Heart left ventricle (tissue), 16 donors: ENCODE measurements at regions not wholly inside any gene's neighbourhood (a gene's known extent, or its start where the extent isn't known, plus 50 kb on each side); places are given as distances from the start of the nearest gene placed in this dataset.

Experiments used
- ATAC-seq, 4 donors: fragments of 200-7000 bp; cut with Tn5 transposase; one replicate each; pipeline ENCODE4 v1.9.1; 2020 to 2022; ENCODE audit warnings: moderate library complexity in 4 of 4, mild to moderate bottlenecking in 3 of 4, moderate number of reproducible peaks in 1 of 4
- DNase-seq, 5 donors: peaks; one replicate each; pipeline ENCODE4 v3.0.0-alpha.2; 2020
- H3K27ac ChIP-seq, 12 donors: fragments of 200-600 bp; sonication (generic) in 4 of 12; one replicate each; pipeline versions ENCODE4 v1.5.0 to v1.8.0; 2016 to 2022; ENCODE audit warnings: mild to moderate bottlenecking in 2 of 12
- H3K27me3 ChIP-seq, 9 donors: fragments of 200-600 bp; sonication (generic) in 2 of 9; one replicate each; pipeline versions ENCODE4 v1.5.1 to v1.8.0; 2016 to 2022; ENCODE audit warnings: mild to moderate bottlenecking in 3 of 9
- H3K36me3 ChIP-seq, 9 donors: fragments of 200-600 bp; sonication (generic) in 2 of 9; one replicate each; pipeline versions ENCODE4 v1.5.0 to v1.8.0; 2018 to 2022; ENCODE audit warnings: mild to moderate bottlenecking in 2 of 9
- H3K4me1 ChIP-seq, 12 donors: fragments of 200-600 bp; sonication (generic) in 4 of 12; one replicate each; pipeline versions ENCODE4 v1.5.0 to v1.8.0; 2016 to 2022; ENCODE audit warnings: mild to moderate bottlenecking in 3 of 12
- H3K4me3 ChIP-seq, 12 donors: fragments of 200-600 bp; sonication (generic) in 4 of 12; one replicate each; pipeline versions ENCODE4 v1.5.0 to v1.8.0; 2017 to 2022; ENCODE audit warnings: mild to moderate bottlenecking in 9 of 12, moderate library complexity in 4 of 12
- H3K9me3 ChIP-seq, 12 donors: fragments of 200-600 bp; sonication (generic) in 4 of 12; one replicate each; pipeline versions ENCODE4 v1.5.0 to v1.8.0; 2016 to 2022; ENCODE audit warnings: mild to moderate bottlenecking in 1 of 12
- CTCF ChIP-seq, 12 donors: fragments of 200-600 bp; sonication (generic) in 4 of 12; IDR thresholded peaks; one replicate each; pipeline versions ENCODE4 v1.5.0 to v1.8.0; 2018 to 2022; ENCODE audit warnings: antibody characterized with exemption in 12 of 12, mild to moderate bottlenecking in 5 of 12
- POLR2A ChIP-seq, 2 donors: fragments of 450-650 bp; IDR thresholded peaks; one replicate each; pipeline ENCODE4 v1.6.1; 2017; ENCODE audit warnings: antibody characterized with exemption in 2 of 2, mild to moderate bottlenecking in 2 of 2, moderate library complexity in 2 of 2
- WGBS, 4 donors: extraction: QIAGEN DNeasy Blood & Tissue Kit in 2 of 4; methylation state at CpG; one replicate each; pipeline versions ENCODE4 v1.1.5 to v1.1.7; 2013 to 2018; 5-methylcytosine and 5-hydroxymethylcytosine counted together
- intact Hi-C, 10 donors: fragments of 100-400 bp; cut with DNase I; formaldehyde crosslinking; loops; one replicate each; pipeline versions ENCODE4 v1.11.1 to v1.14.2; 2022
- donor health status: ischemic (EF 13 %, LVEDD 7.1; RV severe dilation, severe dysfunction).
- donor health status: healthy with polysubstance abuse.
- donor health status: DM: no; HTN: yes; CAD: no.
- donor health status: DM: no; HTN: no; CAD: no.
- donor health status: ischemic (EF 25% LVEDD 6.9; RV normal size, moderate dysfunction).
- donor health status: ischemic (EF 25% LVEDD 5.7; RV mildly dilated, moderate dysfunction).
- donor health status: healthy.
- donor health status: DM: yes; HTN: yes; CAD: no.
- donor health status: ischemic (EF 35%, LVEDD 5.7; RV mildly dilated, moderate dysfunction).
- donor health status: nonischemic (EF 11% LVEDD 7.7; RV severe dilation, severe dysfunction).
- donor health status: DM: yes; HTN: yes; CAD: no.
- donor health status: PGD.
- donor health status: ischemic (EF 29% LVEDD 5.4; RV normal size, mild dysfunction).
- donor health status: nonischemic (EF 23%, LVEDD 6.1; RV moderate dilation, normal function).

- Histone ChIP-seq H3K27ac (no peak overlapping the region), H3K27me3 (no peaks in the 10 kb centered on the region), H3K36me3 (no peaks in the 10 kb centered on the region), H3K9me3 (no peaks in the 10 kb centered on the region), H3K4me3 (no peak overlapping the region), H3K4me1 (no peaks in the 10 kb centered on the region)
- ATAC-seq (no peak), DNase-seq (no peak)
- TF ChIP-seq POLR2A (IDR thresholded peaks at IDR 0.05) = no peak
- 88 to 99% (median 98%) methylated on average over 1 of the region's 1 CpG for WGBS, 4 donors
- intact Hi-C loops = loop anchor here in 9 of 10 donors (1.0 to 5.0 kb wide), 7 partner anchors 12 to 242 kb away; partner anchors contain the start of gene MACIR (in 1 of the 9)
Measured at GRCh38 chr5:103474677-103475076, 87.9 kb downstream of the NUDT12 start.

- H3K4me3 ChIP-seq = no peak overlapping the region
- intact Hi-C loops = loop anchor here in 5 of 10 donors (1.0 to 5.0 kb wide), 4 partner anchors 215 to 241 kb away; partner anchors contain the start of gene MACIR (in 1 of the 5)
- H3K27me3 ChIP-seq = no peaks in the 10 kb centered on the region
- no peak overlapping the region for H3K27ac ChIP-seq
- ATAC-seq (no peak), DNase-seq (no peak)
- H3K9me3 ChIP-seq = no peaks in the 10 kb centered on the region
- no peak for TF ChIP-seq POLR2A (IDR thresholded peaks at IDR 0.05)
- no peak for TF ChIP-seq CTCF (IDR thresholded peaks at IDR 0.05)
- no peaks in the 10 kb centered on the region for H3K4me1 ChIP-seq
- no peaks in the 10 kb centered on the region for H3K36me3 ChIP-seq
Measured at GRCh38 chr5:103473725-103474124, 88.9 kb downstream of the NUDT12 start.

GRCh38 chr5:103472830-103473229 lies 89.8 kb downstream of the NUDT12 start:
- WGBS, 4 donors = 46 to 80% (median 77%) methylated on average over 1 of the region's 1 CpG
- no peak for TF ChIP-seq CTCF (IDR thresholded peaks at IDR 0.05)
- TF ChIP-seq POLR2A (IDR thresholded peaks at IDR 0.05) = no peak
- intact Hi-C loops = loop anchor here in 1 of 10 donors (5.0 kb wide), 1 partner anchor 221 kb away; no protein-coding TSS in a partner anchor

GRCh38 chr5:103472265-103472664 lies 90.3 kb downstream of the NUDT12 start:
- Histone ChIP-seq H3K4me1 (no peaks in the 10 kb centered on the region), H3K36me3 (no peaks in the 10 kb centered on the region)
- TF ChIP-seq POLR2A (IDR thresholded peaks at IDR 0.05) (no peak), CTCF (IDR thresholded peaks at IDR 0.05) (no peak)

More at GRCh38 chr5:103472830-103473229, 89.8 kb downstream of the NUDT12 start:
- Histone ChIP-seq H3K36me3 (no peaks in the 10 kb centered on the region), H3K27ac (no peak overlapping the region), H3K4me1 (no peaks in the 10 kb centered on the region), H3K9me3 (no peaks in the 10 kb centered on the region), H3K4me3 (no peak overlapping the region), H3K27me3 (no peaks in the 10 kb centered on the region)
- no peak for ATAC-seq
- DNase-seq = no peak

More at GRCh38 chr5:103472265-103472664, 90.3 kb downstream of the NUDT12 start:
- no peak for ATAC-seq
- 58 to 74% (median 63%) methylated on average over 1 of the region's 1 CpG for WGBS, 4 donors
- no peak for DNase-seq
- no peaks in the 10 kb centered on the region for H3K9me3 ChIP-seq
- H3K4me3 ChIP-seq = no peak overlapping the region
- intact Hi-C loops = loop anchor here in 1 of 10 donors (5.0 kb wide), 1 partner anchor 220 kb away; no protein-coding TSS in a partner anchor
- H3K27ac ChIP-seq = no peak overlapping the region
- H3K27me3 ChIP-seq = no peaks in the 10 kb centered on the region
